GM18520 (cell line): ENCODE measurements at regions not wholly inside any gene's neighbourhood (a gene's known extent, or its start where the extent isn't known, plus 50 kb on each side); places are given as distances from the start of the nearest gene placed in this dataset.

Source experiments
- ATAC-seq: cut with Tn5 transposase; IDR thresholded peaks from one replicate; pipeline ENCODE4 v1.9.1; 2021; ENCODE audit not compliant: unreplicated experiment

DNA sequence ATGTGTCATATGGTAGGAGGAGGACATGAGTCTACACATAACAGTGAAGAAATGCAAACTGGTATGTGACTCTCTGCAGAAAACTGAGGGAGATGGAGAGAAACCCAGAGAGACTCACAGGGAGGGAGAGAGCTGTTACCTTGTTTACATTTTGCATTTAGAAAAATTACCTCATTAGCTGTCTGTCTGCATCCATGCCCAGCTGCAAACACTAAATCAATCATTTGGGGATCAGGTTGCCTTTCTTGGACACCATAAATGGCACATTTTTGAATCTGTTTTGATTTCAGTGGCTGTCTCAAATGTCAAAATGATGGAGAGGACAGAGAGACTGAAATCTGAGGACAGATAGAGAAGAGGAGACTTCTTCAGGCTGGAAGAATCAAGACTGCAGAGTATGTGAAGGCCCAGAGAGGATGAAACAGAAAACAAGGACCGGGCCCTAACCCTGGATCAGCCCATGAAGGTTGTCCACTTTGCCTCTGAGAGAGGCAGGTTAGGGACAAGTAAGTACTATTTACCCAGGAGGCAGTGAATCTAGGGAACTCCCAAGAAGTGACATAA is 92.2 kb downstream of the UNC5CL start:
- ATAC-seq = no peak

DNA sequence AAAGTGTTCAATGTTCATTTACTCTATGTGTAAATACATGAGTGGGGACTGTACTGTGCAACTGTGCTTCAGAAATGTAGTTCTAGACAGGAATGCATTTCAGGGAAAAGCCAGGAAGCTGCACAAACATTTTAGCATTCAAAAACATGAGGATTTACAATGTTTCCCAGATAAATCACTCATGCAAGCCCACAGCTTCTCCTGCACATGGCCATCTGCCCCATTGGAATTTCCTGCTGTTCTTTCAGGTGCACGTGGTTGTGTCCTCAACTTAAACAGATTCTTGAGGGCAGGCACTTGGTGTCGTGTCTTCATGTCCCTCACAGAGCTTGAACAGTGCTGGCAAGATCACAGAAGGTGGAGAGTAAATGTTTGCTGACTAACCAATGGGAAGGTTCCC is 101.5 kb downstream of the UNC5CL start:
- no peak for ATAC-seq

DNA sequence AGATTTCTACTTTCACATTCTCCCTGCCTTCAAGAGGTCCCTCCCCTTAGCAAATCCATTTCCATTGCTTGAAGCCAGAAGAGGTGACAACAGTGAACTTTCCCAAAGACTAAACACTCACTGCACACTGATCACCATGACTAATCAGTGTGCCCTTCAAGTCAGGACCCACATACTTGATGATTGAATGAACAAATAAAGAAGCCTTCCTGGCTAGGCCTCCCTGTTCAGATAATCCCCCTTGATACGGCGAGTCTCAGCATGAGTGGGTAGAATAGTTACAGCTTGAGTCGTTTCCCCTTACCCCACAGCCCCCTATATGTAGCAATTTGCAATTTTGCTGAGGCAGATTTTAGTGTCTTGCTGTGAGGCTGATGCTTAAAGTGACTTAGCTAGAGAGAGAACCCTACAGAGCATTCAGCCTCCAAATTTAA is 102.2 kb downstream of the UNC5CL start:
- no peak for ATAC-seq

DNA sequence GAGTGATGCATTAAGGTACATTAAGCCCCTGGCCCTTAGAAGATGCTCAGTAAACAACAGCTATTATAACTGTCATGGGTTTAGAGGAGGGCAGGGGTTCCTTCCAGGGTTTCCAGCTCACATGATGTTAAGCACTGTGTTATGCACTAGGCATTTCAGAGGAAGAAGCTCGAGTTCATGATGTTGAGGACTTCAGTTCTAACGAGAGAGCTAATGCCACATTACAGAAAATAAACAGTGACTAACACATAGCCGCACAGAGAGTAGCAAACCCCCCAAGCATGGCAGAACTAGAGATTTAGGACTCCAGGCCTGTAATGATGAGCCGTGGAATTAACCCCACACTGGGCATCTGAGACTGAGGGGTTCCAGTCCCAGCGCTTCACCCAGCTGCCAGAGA is 105.2 kb downstream of the UNC5CL start:
- no peak for ATAC-seq

DNA sequence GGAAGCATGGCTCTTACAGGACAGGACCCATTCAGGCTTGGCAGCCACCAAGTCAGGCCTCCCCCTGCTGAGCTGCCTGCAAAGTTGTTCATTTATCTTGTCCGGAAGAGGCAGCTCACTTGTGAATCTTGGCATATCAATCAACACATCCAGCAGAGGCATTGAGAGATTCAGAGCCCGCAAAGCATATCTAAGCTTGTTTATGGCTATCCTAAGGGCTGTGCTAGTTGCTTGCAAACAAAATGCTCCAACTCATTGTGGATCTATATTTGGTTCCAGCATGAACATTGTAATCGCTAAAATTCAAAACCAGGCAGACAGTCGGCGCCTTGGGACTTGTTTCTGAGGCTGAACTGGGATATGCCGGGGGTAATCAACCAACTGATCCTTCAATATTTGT is 106.1 kb downstream of the UNC5CL start:
- ATAC-seq = no peak

DNA sequence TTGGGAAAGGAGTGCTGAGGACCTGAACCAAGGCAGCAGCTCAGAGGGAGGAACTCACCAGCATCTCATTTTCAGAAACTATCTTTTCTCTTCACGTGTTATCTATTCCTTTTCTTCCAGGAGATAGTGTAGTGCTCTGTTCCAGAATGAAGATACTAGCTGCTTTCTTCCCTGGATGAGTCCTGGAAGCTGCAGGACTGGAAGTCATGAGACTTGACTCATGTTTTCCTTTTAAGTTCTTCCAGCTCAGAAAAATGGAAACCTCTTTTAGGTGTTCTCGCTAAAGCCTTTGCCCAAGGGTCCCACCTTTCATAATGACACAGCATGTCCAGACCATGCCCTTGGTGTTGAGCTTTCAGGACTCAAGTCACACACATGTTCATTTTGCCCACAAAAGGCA is 106.7 kb downstream of the UNC5CL start:
- no peak for ATAC-seq

DNA sequence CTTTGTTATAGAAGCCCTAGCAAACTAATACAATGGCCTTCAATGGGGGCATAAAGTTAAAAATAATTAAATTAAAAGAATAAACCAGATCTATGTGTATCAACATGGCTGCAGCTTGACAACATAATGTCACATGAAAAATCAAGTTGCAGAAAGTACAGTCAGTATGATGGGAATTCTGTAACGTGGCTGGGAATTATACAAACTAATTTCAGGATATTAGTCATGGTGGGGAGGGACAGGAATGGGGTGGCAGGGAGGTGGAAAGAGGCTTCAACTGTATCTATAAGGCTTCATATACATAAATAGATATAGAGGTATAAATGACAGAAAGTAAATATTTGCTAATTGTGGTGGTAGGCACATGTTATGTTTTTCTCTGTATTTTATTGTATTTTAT is 107.1 kb downstream of the UNC5CL start:
- no peak for ATAC-seq

DNA sequence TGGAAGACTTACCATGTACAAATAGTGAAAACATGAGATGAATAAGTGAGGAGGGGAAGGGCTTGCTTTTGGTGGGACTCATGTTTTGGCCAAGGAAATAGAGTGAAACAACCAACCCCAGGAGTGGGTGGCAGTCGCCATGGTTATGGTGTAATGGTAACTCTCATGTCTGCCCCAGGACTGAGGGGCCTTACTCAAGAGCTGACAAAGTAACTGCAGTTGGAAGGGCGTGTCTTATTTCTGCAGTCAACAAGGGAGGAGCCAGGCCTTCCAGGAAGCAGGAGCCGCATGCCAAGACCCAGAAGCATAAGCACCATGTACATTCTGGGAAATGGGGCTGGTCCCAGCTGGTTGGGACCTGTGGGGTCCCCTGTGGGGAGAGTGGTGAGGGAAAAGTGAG is 108.5 kb downstream of the UNC5CL start:
- no peak for ATAC-seq

DNA sequence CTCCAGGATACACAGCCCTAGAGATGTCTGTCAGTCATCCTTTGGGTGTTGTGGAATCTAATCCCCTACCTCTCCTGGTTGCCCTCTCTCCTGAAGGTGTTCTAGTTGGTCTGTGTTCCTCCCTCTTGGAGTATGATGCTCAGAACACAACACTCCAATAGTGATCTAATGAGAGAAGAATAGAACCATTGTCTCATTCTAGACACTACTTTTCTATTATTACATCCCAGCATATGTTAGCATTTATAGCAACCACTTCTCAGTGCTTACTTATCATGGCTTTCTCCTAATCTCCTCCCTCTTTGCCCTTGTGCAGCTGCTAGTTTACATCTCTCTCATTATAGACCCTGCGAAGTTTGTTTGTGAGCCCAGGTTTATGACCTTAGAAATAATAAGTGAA is 109.0 kb downstream of the UNC5CL start:
- ATAC-seq = no peak

DNA sequence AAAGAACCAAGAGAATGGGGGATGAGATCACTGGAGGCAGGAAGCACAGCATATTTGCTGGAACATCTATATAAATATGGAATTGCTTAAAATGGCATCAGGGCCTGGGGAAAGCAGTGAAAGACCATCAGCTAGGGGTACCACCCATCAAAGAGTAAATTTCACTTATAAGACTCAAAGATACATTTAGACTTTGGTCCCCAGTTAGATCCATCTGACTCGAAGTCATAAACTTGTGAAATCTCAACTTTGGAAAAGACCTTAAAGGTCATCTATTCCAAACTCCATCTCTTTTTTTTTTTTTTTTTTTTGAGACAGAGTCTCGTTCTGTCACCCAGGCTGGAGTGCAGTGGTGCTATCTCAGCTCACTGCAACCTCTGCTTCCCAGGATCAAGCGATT is 109.8 kb downstream of the UNC5CL start:
- ATAC-seq = no peak

DNA sequence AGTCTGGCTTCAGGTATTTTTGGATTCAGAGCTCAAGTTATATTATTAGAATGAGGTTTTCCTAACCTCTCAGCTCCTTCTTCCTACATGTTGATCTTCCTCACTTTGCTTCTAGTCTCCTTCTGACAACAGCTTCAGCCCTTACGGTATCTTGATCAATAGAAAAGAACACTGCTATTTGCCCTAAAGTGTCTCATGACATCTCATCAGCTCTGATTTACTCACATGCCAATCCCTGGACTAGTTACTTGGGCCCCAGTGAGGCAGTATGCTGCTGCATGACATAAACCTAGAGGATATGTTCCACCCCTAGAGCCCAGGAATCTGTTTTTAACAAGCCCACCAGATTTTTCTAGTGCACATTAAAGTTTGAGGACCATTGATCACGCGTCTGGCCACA is 110.3 kb downstream of the UNC5CL start:
- ATAC-seq = no peak

DNA sequence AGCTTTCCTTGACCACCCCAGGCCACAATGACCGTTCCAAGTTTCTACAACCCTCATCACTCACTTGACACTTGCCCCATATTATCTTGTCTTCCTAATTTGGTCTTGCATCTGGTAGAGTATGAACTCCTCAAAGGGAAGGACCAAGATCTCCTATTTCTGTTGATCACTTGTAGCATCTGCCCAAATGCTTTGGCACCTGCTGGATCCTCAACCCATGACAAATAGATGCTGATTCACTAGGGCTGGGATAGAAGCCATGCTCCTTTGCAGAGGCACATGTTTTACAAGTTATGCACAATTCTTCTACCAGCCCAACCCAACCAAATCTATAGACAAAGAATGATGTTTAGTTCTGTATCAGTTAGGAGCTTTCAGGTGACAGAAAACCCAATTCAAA is 110.7 kb downstream of the UNC5CL start:
- ATAC-seq = no peak

DNA sequence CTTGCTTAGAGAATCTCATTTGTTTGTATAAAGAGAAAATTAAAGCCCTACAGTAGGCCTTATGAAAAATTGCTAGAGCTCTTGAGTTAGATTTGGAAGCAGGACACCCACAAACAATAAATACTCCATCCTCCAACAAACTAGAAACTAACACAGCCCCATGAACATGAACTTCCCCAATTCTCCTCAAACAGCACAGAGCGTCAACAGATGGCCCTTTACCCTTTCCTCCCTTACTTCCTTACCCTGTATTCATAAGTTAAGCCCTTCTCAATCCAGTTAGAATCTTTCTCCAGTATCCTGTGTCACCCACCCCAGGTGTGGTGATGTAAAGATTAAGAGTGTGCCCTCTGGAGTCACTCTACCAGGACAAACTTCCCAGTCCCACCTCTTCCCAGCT is 113.7 kb downstream of the UNC5CL start:
- no peak for ATAC-seq

DNA sequence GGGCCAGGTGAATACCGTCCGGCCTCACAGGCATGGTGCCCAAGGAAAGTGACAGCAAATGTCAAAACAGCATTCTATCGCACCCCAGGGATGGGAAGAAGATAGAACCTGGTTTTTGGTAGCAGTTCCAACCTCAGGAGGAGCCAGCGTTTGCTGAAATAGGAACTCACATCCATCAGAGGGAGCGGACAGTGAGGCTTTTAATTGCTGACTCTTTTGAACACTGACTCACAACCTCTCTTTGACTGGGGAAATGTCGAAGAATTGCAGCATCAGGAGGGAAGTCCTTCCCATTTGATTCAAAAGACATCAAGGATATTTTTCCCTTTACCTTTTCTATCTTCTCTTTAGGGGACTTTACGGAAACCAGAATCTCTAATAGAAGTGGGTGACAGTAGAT is 114.2 kb downstream of the UNC5CL start:
- no peak for ATAC-seq

DNA sequence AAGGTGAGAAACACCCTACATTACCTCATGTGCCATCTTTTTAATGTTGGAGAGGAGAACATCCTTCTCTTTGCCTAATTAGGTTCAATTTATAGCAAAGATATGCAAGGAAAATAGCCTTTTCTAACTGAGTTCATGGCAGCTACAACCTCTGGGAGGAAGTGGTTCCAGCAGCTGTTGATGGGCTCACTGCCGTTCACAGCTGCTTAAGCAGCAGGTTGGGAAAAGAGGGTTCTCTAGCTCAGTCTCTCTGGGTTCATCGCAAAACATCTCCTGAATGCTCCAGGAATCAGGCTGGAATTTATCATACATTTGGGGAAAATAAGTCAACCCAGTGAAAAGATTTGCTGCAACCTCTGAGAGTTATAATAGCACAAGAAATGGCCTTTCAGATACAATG is 115.1 kb downstream of the UNC5CL start:
- ATAC-seq = no peak

DNA sequence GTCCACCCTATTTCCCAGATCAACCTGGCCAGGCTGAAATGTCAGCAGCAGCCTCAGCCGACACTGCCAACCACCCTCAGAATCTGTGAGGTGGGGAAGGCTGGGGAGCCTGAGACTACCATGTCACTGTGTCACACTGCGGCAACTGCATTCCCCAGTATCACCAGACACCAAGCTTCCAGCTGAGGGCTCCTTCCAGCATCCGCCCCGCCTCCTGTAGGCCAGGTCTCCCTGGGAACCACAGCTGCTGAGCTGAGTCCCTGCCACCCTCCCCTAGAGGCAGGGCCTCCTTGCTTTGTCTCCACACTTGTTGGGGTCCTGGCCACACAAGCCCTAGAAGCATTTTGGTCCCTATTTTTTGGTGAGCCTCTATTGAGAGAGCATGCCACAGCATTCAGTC is 115.7 kb downstream of the UNC5CL start:
- ATAC-seq = no peak

DNA sequence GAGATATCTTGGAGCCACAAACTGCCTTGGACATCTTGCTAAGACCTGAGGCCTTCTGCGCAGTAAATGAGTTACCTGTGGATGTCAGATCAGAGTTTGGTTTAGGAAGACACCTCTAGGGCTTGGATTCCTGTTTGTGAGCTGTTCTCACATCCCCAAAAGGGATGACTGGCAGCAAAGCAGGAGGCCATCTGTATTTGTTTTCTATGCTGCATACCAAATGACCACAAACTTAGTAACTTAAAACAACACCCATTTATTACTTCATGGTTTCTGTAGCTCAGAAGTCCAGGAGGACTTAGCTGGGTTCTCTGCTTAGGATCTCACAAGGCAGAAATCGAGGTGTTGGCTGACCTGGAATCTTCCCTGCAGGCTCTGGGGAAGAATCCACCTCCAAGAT is 116.7 kb downstream of the UNC5CL start:
- ATAC-seq = no peak

DNA sequence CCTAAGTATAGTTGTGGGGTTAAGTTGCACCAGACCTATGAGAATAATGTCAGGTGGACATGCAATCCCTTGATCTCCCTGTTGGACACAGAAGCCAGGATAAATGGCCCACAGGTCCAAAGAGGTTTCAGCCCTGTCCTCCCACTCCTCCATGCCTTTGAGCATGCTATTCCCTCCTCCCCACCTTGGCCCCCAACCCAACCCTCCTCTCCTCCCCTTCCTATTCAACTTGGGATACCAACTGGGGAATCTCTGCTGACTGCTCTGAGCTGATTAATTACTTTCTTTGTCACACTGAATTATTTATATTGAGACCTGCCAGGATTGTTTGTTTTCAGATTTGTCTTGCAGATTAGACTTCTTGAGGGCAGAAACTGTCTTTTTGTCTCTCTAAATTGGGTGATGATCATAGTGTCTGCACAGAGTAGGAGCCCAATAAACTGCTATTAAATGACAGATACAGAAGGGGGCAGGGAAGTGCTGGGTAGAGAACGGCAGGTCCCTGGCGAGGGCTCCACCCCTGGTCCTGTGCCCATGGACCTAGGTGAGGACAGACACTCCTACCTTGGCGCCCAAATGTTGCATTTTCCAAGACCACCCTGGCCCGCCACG is 120.9 kb downstream of the UNC5CL start:
- no peak for ATAC-seq

DNA sequence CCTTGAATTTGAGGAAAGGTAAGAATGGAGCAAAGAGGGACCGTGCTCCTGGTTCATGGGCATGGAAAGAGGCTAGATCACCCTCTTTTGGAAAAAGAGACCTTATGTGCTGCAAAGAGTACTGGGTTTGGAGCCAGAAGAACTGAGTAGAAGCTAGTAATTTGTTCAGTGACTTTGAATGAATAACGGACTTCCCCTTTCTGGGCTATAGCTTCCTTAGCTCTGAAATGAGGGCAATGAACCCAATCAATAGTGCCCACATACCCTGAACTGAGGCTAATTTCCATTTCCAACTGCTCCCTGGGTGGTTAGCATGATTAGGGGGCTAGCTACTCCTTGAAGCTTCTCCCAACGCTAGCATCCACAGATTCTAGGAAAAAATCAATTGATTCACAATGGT is 121.4 kb downstream of the UNC5CL start:
- no peak for ATAC-seq

DNA sequence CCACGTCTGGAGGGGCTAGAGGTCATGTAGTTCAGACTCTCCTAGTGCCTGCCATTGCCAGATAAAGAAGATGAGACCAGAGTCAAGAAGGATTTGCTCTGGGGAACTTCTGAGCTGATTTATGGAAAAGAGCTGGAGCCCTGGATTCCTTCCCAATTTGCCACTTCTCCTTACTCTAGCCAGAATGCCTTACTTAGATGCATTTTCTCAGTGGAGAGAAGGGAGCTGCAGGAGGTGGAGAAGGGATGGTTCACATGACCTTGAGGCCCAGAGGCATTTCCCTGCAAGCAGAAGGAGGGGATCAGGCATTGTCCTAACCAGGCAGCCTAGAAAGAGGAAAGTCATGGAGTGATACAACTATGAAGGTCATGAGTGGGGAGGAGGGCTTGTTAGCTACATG is 122.2 kb downstream of the UNC5CL start:
- ATAC-seq = no peak

DNA sequence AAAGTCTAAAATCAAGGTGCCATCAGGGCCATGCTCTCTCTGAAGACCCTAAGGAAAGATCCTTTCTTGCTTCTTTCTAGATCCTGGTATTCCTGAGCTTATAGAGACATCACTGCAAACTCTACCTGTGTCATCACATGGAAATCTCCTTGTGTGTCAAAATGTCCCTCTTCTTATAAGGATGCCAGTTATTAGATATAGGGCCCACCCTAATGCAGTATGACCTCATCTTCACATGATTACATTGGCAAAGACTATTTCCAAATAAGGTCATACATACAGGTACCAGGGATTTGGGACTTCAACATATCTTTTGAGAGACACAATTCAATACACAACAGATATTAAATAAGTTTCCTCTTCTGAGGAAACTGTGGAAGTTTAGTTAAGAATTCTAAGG is 123.9 kb downstream of the UNC5CL start:
- no peak for ATAC-seq

DNA sequence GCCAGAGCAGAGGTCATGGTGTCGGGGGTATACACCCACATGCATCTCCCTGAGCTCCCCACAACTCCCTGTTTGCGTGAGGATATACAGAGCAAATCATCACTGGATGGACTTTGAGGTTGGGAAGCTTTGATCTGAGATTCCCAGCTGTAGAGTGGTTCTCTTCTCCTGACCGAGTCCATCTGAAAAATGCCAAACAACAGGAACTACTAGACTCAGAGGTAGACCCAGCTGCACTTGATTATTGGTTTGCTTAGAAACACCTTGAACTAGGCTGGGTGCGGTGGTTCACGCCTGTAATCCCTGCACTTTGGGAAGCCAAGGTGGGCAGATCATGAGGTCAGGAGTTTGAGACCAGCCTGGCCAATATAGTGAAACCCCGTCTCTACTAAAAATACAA is 125.0 kb downstream of the UNC5CL start:
- ATAC-seq = no peak

DNA sequence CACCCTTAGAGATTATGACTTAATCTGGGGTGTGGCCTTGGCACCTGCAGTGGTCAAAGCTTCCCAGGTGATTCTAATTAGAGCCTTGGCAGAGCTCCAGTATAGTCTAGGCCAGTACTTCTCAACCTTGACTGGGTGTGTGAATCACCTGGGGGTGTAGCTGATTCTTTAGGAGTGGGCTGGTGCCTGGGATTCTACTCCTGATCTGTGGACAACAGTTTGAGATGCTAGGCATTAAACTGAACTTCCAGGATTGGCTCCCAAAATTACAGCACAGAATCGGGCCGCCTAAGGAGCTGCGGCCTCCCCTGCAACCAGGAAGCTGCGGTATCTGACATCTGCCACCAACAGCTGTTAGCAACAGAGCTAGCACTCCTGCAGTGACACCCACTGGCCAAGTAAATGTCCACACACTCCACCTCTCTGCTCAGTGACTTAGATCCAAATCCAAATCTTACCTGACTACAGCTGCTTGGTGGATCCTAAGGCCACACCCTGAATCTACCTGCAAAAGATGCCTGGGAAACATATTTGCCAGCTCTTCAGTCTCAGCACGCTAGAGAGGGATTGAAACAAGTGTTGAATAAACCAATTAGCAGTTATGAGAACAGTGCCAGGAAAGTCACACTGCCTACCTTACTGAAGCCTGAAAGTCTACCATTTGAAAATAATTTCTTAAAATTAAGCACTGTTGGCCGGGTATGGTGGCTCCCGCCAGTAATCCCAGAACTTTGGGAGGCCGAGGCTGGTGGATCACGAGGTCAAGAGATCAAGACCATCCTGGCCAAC is 126.7 kb downstream of the UNC5CL start:
- peak; percentile 53 for ATAC-seq
